GM19395 (cell line): ENCODE measurements at regions not wholly inside any gene's neighbourhood (a gene's known extent, or its start where the extent isn't known, plus 50 kb on each side); places are given as distances from the start of the nearest gene placed in this dataset.
"Not testable (repeated sequence)": the region's sequence is repeated elsewhere in the genome, so short reads cannot be mapped to it uniquely, and the experiment has no call there.

Experiments
- ATAC-seq: cut with Tn5 transposase; IDR thresholded peaks from one replicate; pipeline ENCODE4 v1.9.1; 2021; ENCODE audit warnings: mild to moderate bottlenecking, moderate library complexity; ENCODE audit not compliant: unreplicated experiment

- ATAC-seq: not testable (repeated sequence)
Measured at GRCh38 chr14:21817010-21817409, 143.4 kb upstream of the OR4E1 start.

- ATAC-seq: no peak
Measured at GRCh38 chr14:21807975-21808374, 134.4 kb upstream of the OR4E1 start.

GRCh38 chr14:21804981-21805380 is 131.4 kb upstream of the OR4E1 start:
- ATAC-seq: no peak

GRCh38 chr14:21802441-21802840 is 128.8 kb upstream of the OR4E1 start:
- no peak for ATAC-seq

- ATAC-seq: no peak
Measured at GRCh38 chr14:21796916-21797315, 123.3 kb upstream of the OR4E1 start.

- ATAC-seq: no peak
Measured at GRCh38 chr14:21795456-21795855, 121.8 kb upstream of the OR4E1 start.

GRCh38 chr14:21791749-21792148 is 118.1 kb upstream of the OR4E1 start:
- ATAC-seq: no peak

GRCh38 chr14:21788687-21789086 is 115.1 kb upstream of the OR4E1 start:
- ATAC-seq: not testable (repeated sequence)

GRCh38 chr14:21787242-21787641 is 113.6 kb upstream of the OR4E1 start:
- not testable (repeated sequence) for ATAC-seq

- no peak for ATAC-seq
Measured at GRCh38 chr14:21781543-21781942, 107.9 kb upstream of the OR4E1 start.

GRCh38 chr14:21780429-21781084 is 106.9 kb upstream of the OR4E1 start:
- ATAC-seq: no peak

- ATAC-seq: no peak
Measured at GRCh38 chr14:21771671-21772070, 98.1 kb upstream of the OR4E1 start.

- ATAC-seq: no peak
Measured at GRCh38 chr14:21768875-21769257, 95.2 kb upstream of the OR4E1 start.

- ATAC-seq: no peak
Measured at GRCh38 chr14:21768116-21768874, 94.7 kb upstream of the OR4E1 start.

GRCh38 chr14:21760360-21760759 is 86.7 kb upstream of the OR4E1 start:
- ATAC-seq: not testable (repeated sequence)

- no peak for ATAC-seq
Measured at GRCh38 chr14:21749306-21749868, 75.8 kb upstream of the OR4E1 start.

GRCh38 chr14:21748869-21749303 is 75.3 kb upstream of the OR4E1 start:
- ATAC-seq: peak; percentile 63

- ATAC-seq: no peak
Measured at GRCh38 chr14:21735639-21736307, 62.2 kb upstream of the OR4E1 start.

GRCh38 chr14:21735200-21735599 is 61.6 kb upstream of the OR4E1 start:
- ATAC-seq: no peak

- no peak for ATAC-seq
Measured at GRCh38 chr14:21734457-21735074, 60.9 kb upstream of the OR4E1 start.

GRCh38 chr14:21729703-21730233 is 56.1 kb upstream of the OR4E1 start:
- no peak for ATAC-seq
